Type B pancreatic cell (in vitro differentiated cells): ENCODE measurements at regions not wholly inside any gene's neighbourhood (a gene's known extent, or its start where the extent isn't known, plus 50 kb on each side); places are given as distances from the start of the nearest gene placed in this dataset.

Source experiments
- DNase-seq: peaks from one replicate; pipeline ENCODE4 v3.0.0; 2021; ENCODE audit warnings: mixed read lengths; ENCODE audit not compliant: unreplicated experiment; ENCODE audit errors: extremely low spot score
- H3K27ac Mint-ChIP-seq: 2 replicates; pipeline ENCODE4 v1.8.0; 2021; ENCODE audit warnings: mild to moderate bottlenecking, mixed read lengths
- H3K27me3 Mint-ChIP-seq: 2 replicates; pipeline ENCODE4 v1.8.0; 2021; ENCODE audit warnings: mixed read lengths
- H3K36me3 Mint-ChIP-seq: 2 replicates; pipeline ENCODE4 v1.8.0; 2021; ENCODE audit warnings: mixed read lengths
- H3K4me1 Mint-ChIP-seq: one replicate; pipeline ENCODE4 v1.8.0; 2021; ENCODE audit warnings: mixed read lengths; ENCODE audit not compliant: unreplicated experiment
- H3K4me3 Mint-ChIP-seq: 2 replicates; pipeline ENCODE4 v1.8.0; 2021; ENCODE audit warnings: mild to moderate bottlenecking, mixed read lengths
- H3K9me3 Mint-ChIP-seq: 2 replicates; pipeline ENCODE4 v1.8.0; 2021; ENCODE audit warnings: mixed read lengths
- TF ChIP-seq, protein P1 (sequence below): fragments of 200-600 bp; sonication (generic); conservative IDR thresholded peaks from 2 replicates; pipeline ENCODE4 v1.5.0; 2021; ENCODE audit warnings: antibody characterized with exemption, mild to moderate bottlenecking

DNA sequence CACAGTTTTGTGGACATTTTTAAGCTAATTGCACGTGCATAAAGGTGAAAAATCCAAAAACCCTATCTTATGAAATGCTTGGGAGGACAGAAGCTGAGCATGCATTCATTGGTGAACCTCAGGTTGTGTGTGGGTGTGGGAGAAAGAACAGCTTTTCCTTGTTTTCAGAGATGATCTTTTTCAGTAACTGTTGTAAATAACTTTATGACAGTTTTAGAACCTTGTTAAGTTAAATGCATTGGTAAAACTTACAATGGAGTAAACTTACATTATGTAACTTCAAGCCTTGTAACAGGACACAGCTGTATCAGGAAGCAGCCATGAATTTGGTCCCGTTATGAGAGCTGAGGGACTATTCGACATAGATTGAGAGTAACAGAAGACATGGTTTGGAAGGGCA lies 587.4 kb downstream of the GALC start:
- Mint-ChIP-seq H3K4me1 (no peaks in the 10 kb centered on the region), H3K36me3 (no peaks in the 10 kb centered on the region), H3K4me3 (no peak overlapping the region), H3K9me3 (peaks cover 4% of the 10 kb centered on the region), H3K27me3 (no peaks in the 10 kb centered on the region), H3K27ac (no peak overlapping the region)
- TF ChIP-seq, protein P1, sequence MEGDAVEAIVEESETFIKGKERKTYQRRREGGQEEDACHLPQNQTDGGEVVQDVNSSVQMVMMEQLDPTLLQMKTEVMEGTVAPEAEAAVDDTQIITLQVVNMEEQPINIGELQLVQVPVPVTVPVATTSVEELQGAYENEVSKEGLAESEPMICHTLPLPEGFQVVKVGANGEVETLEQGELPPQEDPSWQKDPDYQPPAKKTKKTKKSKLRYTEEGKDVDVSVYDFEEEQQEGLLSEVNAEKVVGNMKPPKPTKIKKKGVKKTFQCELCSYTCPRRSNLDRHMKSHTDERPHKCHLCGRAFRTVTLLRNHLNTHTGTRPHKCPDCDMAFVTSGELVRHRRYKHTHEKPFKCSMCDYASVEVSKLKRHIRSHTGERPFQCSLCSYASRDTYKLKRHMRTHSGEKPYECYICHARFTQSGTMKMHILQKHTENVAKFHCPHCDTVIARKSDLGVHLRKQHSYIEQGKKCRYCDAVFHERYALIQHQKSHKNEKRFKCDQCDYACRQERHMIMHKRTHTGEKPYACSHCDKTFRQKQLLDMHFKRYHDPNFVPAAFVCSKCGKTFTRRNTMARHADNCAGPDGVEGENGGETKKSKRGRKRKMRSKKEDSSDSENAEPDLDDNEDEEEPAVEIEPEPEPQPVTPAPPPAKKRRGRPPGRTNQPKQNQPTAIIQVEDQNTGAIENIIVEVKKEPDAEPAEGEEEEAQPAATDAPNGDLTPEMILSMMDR: no peak
- no peak for DNase-seq

DNA sequence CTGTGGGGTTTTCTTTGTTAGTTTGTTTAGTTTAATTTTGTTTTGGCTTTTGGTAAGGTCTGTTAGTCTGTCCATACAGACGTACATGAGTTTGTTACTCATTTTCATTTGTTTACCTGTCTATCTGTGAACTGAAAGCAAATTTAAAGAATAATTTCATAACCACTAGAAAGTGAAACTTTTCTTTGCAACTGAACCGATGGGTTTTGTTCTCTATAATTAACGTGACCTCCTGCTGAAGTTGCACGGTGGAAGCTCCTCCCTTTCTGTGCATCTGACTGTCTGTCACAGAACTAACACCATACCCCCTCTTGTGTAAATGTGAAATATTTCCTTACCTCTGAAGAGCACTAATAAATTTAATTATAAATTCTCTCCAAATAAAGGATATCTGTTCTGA lies 595.5 kb downstream of the GALC start:
- Mint-ChIP-seq H3K4me3 (no peak overlapping the region), H3K27ac (no peak overlapping the region), H3K27me3 (no peaks in the 10 kb centered on the region), H3K4me1 (no peaks in the 10 kb centered on the region), H3K36me3 (no peaks in the 10 kb centered on the region), H3K9me3 (no peaks in the 10 kb centered on the region)
- DNase-seq: no peak
- TF ChIP-seq, protein P1: no peak

DNA sequence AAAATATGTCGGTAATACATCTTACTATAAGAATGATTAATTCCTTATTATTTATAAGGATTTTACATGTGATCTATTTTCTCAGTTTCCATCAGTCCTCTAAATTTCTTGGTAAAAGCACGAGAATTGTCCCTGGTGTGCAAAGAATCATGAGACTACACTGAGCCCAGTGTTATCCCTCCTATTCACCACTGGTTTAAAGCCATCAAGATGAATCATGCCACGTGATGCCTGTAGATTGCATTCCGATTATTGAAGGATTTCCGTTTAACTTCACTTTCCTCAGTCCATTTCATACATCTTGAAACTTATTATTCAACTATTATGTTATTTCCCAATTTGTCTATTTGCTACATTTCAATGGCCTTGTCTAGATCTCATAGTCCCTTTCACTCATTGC lies 601.9 kb downstream of the GALC start:
- Mint-ChIP-seq H3K4me3 (no peak overlapping the region), H3K27me3 (no peaks in the 10 kb centered on the region), H3K4me1 (no peaks in the 10 kb centered on the region), H3K9me3 (no peaks in the 10 kb centered on the region), H3K27ac (no peak overlapping the region), H3K36me3 (no peaks in the 10 kb centered on the region)
- DNase-seq: no peak
- TF ChIP-seq, protein P1: no peak

DNA sequence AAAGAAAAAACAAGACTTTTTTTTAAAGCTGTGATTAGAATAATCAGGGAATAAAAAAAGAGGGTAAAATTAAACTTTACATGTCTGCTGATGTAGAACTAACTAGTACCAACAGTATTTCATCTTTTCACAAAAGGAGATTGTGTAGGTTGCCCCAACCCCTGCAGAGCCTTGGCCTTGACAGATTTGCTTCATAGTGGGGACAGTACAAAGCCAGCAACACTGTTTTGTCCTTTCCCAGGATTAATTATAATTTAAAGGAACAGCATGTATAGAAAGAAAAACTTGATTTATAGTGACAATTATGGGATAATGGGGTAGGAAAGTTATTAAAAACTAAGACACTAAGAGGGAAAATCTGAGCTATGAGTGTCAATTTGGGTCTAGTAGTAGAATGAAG lies 604.0 kb downstream of the GALC start:
- Mint-ChIP-seq H3K4me3 (no peak overlapping the region), H3K36me3 (no peaks in the 10 kb centered on the region), H3K27ac (no peak overlapping the region), H3K9me3 (peaks cover 2% of the 10 kb centered on the region), H3K4me1 (no peaks in the 10 kb centered on the region), H3K27me3 (no peaks in the 10 kb centered on the region)
- no peak for DNase-seq
- TF ChIP-seq, protein P1: no peak

DNA sequence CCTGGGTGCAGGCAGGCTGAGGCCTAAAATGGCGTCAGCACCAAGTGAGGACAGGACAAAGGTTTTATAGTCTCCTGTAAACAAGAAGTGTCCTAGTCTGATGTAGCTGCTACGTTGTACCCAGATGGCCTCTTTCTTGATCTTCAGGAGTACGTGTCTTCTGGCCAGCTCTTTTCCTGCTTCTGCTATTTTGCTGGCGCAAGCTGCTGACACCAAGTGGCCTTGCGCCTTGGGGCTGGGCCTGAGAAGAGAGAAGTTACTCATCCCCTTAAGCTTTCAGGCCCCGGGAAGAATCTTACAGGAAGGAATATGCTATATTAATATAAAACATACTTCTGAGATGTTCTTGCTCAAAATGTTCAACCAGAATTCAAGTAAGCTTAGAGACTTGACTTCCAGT lies 605.2 kb downstream of the GALC start:
- no peaks in the 10 kb centered on the region for H3K36me3 Mint-ChIP-seq
- H3K4me3 Mint-ChIP-seq: no peak overlapping the region
- H3K4me1 Mint-ChIP-seq: no peaks in the 10 kb centered on the region
- H3K27me3 Mint-ChIP-seq: no peaks in the 10 kb centered on the region
- no peak overlapping the region for H3K27ac Mint-ChIP-seq
- DNase-seq: no peak
- TF ChIP-seq, protein P1: no peak
- H3K9me3 Mint-ChIP-seq: peaks cover 7% of the 10 kb centered on the region

DNA sequence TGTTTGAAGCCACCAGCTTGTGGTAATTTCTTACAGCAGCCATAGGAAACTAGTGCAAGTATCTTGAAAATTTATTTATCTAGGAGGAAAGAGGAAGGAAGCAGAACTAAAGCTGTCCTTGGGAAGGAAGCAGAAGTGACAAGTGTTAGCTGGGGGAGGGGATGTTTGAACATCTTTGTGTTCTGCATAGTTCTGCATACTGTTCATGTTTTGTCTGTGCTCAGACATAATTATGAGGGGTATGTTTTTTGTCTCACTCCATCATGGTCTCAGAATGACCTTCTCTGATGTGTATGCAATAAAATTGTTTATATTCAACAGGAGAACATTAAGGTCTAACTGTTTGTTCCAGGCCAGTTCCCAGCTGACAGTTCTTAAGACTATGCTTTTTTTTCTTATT lies 606.5 kb downstream of the GALC start:
- TF ChIP-seq, protein P1: no peak
- Mint-ChIP-seq H3K9me3 (peaks cover 7% of the 10 kb centered on the region), H3K36me3 (no peaks in the 10 kb centered on the region), H3K4me3 (no peak overlapping the region), H3K4me1 (no peaks in the 10 kb centered on the region), H3K27me3 (no peaks in the 10 kb centered on the region), H3K27ac (no peak overlapping the region)
- DNase-seq: no peak
